GM03348 (cell line): ENCODE measurements at regions not wholly inside any gene's neighbourhood (a gene's known extent, or its start where the extent isn't known, plus 50 kb on each side); places are given as distances from the start of the nearest gene placed in this dataset.
A peak's percentile ranks its signal among the peaks of the same experiment; 100 is the strongest.

Experiments used
- DNase-seq: peaks from one replicate; pipeline ENCODE4 v3.0.0; 2012; ENCODE audit warnings: low spot score

DNA sequence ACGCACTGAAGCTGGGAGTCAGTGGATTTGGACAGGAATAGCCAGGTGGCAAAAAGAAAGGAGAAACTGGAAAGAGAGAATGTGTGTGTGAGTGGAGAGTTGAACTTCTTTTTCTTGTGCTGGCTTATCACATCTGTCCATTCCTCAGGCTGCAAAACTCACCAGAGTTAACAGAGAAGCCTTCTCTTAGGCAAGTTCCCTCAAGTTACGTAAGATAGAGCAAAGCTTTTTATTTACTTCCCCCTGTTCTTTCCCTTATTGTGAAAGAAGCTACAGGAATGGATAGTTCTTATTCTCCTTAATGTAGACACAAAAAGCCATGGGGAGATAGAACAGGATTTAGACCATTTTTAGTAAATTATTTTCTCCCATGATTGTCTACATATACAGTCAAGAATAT is 188.6 kb downstream of the BMP2 start:
- no peak for DNase-seq

DNA sequence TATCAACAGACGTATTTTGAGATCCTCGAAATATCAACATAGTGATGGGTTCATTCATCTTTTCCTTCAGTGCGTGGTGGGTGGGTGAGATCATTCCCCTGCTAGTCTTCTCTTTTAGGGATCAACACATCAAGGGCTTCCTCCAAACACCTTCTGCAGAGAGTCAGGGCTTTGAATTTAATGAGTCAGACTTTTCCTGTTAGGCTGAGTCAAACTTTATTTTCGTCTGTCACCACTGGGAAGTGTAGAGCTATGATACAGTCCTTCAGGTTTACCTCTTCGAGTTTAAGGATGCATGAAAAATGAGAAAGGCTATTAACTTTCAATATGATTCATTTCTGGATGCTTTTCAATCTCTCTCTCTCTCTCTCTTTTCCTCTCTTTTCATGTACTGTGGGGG is 189.1 kb downstream of the BMP2 start:
- DNase-seq: no peak

- no peak for DNase-seq
Measured at GRCh38 chr20:6959900-6960312, 192.4 kb downstream of the BMP2 start.

- DNase-seq: no peak
Measured at GRCh38 chr20:6966721-6967120, 199.2 kb downstream of the BMP2 start.

DNA sequence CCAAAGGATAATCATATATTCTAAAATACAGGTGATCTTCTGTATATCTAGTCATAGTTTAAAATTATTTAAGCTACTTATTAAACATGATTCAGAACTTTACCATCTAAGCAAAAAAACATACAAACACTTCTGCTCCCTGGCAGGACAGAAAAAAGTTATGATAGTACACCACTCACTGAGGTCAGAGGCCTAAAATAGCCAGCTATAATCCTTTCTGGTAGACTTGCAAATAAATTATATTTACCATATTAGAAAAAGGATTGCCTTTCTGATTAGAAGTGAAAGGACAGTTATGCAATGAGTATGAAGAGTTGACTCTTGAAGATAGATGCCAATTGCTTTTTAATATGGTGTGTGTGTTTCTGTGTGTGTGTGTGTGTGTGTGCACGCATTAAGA is 207.4 kb downstream of the BMP2 start:
- DNase-seq: no peak

DNA sequence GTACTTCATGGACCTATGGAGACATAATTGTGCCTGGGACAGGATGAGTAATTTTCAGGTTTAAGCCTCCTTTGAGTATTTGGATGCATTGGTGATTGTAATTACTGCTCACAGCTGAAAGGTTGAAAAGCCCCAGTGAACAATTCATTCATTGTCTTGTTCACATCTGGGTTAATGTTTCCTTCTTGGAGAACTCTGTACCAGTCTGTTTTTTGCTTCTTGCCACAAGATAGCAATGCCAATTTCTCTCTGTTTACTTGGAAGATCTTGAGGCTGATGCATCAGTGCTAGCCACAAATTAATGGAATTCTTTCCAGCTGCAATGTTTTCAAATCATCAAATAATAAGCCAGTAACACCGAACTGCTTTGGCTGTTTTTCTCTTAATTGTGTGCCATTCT is 207.8 kb downstream of the BMP2 start:
- no peak for DNase-seq

- no peak for DNase-seq
Measured at GRCh38 chr20:6976106-6976900, 208.8 kb downstream of the BMP2 start.

DNA sequence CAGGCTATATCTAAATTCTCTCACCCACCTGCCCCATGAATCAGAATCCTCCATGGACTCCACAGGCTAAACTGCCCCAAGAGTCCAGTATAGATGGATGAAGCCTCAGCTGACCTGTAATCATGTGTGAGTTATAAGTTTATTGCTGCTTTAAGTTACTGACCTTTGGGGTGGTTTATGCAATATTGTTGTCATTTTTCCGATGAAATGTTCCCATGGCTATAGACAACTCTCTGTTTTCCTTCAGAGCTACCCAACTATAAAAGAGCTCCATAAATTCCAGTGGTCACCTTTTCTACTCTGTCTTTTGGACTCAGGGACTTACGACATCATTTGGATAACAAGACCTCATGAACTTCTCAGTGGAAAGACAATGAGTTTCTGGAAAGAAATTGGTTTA is 212.1 kb downstream of the BMP2 start:
- no peak for DNase-seq

GRCh38 chr20:6993011-6993410 is 225.5 kb downstream of the BMP2 start:
- no peak for DNase-seq

DNA sequence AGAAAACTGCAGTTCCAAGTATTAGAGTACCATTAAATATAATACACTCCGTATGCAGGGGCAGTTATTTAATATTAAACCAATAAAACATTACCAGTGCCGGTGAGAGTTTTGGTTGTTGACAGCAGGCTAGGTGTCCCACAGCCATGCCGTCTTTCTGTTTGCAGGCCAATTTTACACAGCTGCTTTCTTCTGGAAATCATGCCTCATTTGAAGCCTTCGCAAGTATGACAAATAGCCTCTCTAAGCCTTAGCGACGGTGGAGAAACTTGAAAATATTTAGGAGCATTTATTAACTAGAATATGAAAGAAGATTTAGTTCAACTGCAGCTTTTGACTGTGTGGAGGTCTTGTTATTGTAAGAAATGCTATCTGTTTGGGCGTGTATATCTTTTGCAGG is 226.0 kb downstream of the BMP2 start:
- no peak for DNase-seq

DNA sequence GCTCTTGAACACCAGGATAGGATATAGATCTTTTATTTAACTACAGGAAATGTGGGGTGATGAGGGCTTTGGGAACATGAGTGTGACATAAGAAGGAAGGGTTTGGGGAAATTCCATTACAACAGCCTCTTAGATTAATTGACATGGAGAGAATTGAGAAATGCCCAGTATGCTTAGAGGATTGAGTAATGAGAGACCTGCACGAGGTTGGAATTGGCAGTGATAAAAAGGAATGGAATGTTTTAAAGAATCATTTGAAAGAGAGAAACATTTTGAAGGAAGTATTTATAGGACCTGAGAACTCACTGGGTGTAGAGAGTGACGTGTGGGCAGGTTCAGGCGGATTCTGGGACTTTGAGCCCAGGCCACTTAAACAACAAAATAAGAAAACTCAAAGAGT is 227.0 kb downstream of the BMP2 start:
- DNase-seq: no peak

DNA sequence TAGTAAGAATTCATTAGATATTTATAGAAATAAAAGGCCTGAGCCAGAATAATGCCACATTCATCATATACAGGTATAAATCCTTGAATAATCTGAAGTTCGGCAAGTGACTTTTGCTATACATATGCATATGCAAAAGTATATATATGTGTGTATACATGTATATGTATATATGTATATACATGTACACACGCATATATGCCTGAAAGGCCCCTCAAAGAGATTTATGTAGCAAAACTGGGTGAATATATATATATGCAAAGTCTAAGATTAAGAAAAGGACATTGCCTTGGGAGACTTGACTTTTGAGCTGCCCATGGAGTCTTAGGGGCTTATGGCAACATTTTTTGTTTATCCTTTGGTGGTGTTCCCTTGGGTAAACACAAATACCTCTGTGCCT is 231.4 kb downstream of the BMP2 start:
- DNase-seq: no peak

DNA sequence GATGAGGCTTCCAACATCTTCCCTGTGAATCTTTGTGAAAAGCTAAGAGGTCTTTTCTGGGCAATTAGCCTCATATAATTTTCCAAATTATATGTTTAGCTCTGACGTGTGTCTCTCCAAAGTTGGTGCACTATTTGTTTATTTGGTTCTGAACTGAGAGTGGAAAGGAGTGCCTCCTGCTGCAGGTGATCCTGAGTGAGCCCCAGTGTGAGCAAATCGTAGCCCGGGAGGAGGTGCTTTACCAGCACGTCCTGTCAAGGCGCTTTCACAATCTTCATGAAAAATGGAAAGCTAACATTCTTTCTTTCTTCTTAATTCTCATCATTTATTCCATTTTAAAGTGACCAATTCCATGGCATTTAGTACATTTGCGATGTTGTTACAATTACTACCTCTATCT is 231.9 kb downstream of the BMP2 start:
- no peak for DNase-seq

DNA sequence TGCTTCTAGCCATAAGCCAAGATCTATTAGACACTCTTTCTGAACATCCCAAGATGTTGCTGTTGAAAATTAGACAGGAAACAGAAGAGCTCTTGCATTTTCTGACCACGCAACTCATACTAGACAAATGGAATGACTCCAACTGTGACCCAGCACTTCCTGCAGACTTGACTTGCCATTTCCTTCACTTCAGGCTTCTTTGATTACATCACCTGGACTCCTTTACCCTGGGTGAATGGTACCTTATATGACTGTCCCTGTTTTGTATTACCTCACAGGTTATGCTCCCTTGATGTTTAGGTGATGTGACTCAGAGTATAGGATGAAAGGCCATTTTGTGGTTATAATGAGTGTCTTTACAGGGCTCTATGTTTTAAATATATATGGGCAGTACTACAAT is 236.1 kb downstream of the BMP2 start:
- no peak for DNase-seq

- no peak for DNase-seq
Measured at GRCh38 chr20:7004801-7005200, 237.3 kb downstream of the BMP2 start.

DNA sequence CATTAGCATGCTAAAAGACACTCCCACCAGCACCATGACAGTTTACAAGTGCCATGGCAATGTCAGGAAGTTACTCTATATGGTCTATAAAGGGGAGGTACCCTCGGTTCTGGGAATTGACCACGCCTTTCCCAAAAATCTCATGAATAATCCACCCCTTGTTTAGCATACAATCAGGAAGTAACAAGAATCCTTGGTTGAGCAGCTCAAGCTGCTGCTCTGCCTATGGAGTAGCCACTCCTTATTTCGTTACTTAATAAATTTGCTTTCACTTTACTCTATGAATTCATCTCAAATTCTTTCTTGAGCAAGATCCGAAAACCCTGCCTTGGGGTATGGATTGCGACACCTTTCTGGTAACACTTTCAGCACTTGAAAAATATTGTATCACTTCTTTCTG is 243.0 kb downstream of the BMP2 start:
- DNase-seq: no peak

DNA sequence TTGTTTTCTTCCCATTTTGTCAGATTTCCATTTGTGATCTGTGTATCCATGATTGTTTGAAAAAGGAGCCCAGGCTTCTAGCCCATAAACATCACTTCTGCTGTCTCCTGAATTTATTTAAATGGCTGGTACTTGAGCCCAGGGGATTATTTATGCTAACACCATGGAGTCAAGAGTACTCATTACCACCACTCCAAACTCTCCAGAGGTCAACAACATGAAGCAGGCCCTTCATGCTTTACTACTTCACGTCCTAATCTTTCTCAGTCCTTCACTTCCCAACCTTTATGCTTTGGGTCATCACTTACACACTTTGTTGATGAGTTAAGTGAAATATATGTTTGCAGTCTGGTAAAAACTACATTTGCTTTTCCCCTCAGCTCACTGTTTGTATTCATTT is 247.8 kb downstream of the BMP2 start:
- no peak for DNase-seq

DNA sequence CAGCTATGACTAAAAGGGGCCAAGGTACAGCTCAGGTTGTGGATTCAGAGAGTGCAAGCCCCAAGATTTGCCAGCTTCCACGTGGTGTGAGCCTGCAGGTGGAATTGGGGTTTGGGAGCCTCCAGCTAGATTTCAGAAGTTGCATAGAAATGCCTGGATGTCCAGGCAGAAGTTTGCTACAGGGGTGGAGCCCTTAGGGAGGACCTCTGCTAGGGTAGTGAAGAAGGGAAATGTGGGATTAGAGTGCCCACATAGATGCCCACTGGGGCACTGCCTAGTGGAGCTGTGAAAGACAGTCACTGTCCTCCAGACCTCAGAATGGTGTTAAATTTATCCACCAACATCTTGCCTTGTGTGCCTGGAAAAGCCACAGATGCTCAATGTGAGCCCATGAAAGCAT is 255.1 kb downstream of the BMP2 start:
- no peak for DNase-seq

GRCh38 chr20:7025635-7026034 is 258.1 kb downstream of the BMP2 start:
- no peak for DNase-seq

DNA sequence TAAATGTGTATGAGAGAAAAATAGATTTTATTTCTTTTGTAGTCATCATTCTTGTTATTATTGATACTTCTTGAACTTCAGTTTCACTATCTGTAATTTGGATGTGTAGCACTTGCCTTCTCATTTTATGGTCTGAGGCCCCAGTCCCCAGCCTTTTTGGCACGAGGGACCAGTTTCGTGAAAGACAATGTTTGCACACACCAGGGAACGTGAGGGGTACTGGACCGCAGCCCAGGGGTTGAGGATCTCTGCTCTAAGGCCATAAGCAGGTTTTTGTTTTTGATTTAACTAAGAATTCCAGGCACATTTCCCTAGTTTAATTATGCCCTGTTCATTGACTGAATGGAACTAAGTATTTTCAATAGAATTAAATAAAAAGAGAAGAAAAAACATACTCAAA is 261.5 kb downstream of the BMP2 start:
- no peak for DNase-seq

- peak; percentile 2 for DNase-seq
Measured at GRCh38 chr20:7031222-7031621, 263.7 kb downstream of the BMP2 start.

DNA sequence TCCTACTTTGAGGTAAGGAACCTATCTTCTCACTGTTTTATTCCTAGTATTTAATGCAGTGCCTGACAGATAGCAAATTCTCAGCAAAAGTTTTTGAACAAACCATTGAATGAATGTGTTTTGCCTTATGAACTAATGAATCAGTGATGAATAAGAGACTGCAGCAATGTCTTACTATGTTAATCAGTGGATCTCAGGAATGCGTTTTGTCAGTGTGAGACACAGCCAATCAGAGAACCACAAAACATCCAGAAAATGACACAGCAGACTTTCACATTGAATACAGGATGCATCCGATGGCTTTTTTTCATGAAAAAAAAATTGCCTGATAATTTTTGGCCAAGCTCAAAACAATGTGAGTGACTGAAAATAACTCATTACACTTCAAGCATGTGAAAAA is 270.5 kb downstream of the BMP2 start:
- DNase-seq: peak; percentile 25

DNA sequence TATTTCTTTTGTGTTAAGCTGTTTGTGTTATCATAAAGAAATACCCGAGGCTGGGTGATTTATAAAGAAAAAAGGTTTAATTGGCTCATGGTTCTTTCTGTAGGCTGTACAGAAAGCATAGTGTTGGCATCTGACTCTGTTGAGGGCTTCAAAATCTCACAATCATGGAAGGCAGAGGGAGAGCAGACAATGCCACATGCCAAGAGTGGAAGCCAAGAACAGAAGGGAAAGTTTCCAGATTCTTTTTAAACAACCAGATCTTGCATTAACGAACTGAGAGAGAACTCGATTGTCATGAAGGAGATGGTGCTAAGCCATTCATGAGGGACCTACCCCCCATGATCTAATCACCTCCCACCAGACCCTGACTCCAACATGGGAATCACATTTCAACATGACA is 290.1 kb downstream of the BMP2 start:
- no peak for DNase-seq

- no peak for DNase-seq
Measured at GRCh38 chr20:7078804-7079203, 311.3 kb downstream of the BMP2 start.

- DNase-seq: no peak
Measured at GRCh38 chr20:7080472-7080871, 313.0 kb downstream of the BMP2 start.
